Activated CD4-positive, alpha-beta T cell treated with anti-CD3 and anti-CD28 coated beads for 1 hour (primary cell): ENCODE measurements at regions not wholly inside any gene's neighbourhood (a gene's known extent, or its start where the extent isn't known, plus 50 kb on each side); places are given as distances from the start of the nearest gene placed in this dataset.
"Not testable (repeated sequence)": the region's sequence is repeated elsewhere in the genome, so short reads cannot be mapped to it uniquely, and the experiment has no call there.

Experiments
- DNase-seq: peaks from one replicate; pipeline ENCODE4 v3.0.0-alpha.2; 2020

GRCh38 chr6:103870970-103871369 is 988.7 kb downstream of the HACE1 start:
- no peak for DNase-seq

DNA sequence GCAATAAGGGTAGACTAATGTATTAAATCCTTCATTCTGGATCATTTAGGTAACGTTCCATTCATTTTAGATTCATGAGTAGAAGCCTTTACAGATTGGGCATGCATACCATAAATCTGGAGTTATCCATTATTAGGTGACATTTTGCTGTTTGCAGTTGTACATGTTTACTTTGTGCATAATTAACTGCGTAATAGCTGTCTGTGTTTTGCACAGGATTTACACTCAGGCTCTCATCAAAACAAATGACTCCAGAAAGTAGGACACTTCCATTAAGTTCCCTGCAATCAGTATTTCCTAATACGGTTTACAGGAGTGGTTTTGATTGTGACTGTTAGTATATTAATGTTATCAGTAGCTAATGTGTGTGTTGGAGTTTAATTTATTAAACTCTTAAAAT is 997.4 kb downstream of the HACE1 start:
- no peak for DNase-seq

GRCh38 chr6:103858003-103858402 is 1001.7 kb downstream of the HACE1 start:
- no peak for DNase-seq

GRCh38 chr6:103855750-103856149 is 1004.0 kb downstream of the HACE1 start:
- DNase-seq = no peak

DNA sequence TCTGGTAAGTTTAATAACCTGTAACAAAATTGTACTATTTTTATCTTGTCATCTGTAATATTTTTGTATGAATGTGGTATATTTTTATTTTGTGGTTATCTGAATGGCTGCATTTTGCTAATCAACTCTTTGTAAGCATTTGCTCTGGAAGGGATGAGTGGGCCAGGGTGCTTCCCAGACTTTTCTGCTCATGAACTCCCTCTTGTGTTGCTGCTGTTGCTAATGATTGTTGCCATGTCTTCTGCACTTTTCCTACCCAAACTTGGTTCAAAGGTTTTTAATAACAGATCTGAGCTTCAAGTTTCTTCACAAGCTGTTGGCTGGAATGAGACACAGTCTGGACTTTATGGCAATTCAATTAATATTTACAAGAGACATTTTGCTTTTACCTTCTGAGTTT is 1005.7 kb downstream of the HACE1 start:
- no peak for DNase-seq

DNA sequence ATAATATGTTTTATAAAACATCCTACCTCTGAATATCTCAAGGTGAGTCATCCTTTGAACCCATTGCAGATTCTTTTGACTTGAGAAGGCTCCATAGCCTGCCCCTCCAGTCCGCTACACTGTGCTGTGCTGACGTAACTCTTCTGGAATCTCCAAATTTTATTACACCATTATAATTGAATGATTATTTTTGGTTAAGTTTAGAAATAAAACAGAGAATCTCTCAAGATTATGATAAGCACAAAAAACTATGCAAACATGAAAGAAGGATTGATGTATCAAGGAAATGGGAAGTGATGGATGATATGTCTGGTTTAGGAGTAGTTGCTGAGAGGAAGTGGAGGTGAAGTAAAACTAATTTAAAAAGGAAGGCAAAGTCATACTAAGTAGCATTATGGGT is 1021.3 kb downstream of the HACE1 start:
- DNase-seq = no peak

GRCh38 chr6:103826209-103826608 is 1033.5 kb downstream of the HACE1 start:
- DNase-seq = no peak

- DNase-seq = no peak
Measured at GRCh38 chr6:103820148-103820547, 1039.6 kb downstream of the HACE1 start.

DNA sequence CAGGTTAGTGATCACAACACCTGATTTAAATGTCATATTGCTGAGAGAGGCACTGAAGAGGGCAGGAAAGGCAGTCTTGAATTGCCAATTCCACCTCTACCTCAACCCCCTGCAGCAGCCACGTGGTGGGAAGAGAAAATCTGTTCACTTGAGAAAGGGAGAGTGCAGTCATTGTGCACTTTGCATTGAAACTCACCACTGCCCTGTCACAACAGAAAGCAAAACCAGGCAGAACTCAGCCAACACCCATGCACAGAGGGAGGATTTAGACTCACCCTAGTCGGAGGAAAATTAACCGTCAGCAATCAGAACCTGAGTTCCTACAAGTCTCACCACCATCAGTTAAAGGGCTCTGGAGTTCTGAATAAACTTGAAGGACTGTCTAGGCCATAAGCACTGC is 1040.2 kb downstream of the HACE1 start:
- DNase-seq = no peak

GRCh38 chr6:103812970-103813369 is 1046.7 kb downstream of the HACE1 start:
- DNase-seq = no peak

GRCh38 chr6:103801901-103802479 is 1057.7 kb downstream of the HACE1 start:
- DNase-seq = not testable (repeated sequence)

- no peak for DNase-seq
Measured at GRCh38 chr6:103799971-103800670, 1059.6 kb downstream of the HACE1 start.

GRCh38 chr6:103798166-103798565 is 1061.6 kb downstream of the HACE1 start:
- no peak for DNase-seq

DNA sequence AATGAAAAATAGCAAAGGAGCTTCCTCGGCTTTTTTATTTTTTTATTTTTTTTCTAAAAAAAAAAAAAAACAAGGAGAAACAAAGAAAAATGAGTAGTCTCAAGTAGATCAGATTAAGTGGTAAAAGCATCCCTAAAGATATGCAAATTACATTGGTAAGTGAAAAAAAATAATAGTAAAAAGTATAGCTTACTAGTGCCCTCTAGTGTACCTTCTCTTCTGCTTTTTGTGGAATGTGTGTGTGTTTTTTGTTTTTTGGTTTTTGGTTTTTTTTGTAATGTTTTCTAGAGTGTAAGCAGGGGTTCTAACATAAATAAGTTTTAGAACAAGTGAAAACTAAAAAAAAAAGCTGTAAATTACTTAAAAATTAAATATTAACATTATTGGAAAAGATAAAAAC is 1062.0 kb downstream of the HACE1 start:
- no peak for DNase-seq

DNA sequence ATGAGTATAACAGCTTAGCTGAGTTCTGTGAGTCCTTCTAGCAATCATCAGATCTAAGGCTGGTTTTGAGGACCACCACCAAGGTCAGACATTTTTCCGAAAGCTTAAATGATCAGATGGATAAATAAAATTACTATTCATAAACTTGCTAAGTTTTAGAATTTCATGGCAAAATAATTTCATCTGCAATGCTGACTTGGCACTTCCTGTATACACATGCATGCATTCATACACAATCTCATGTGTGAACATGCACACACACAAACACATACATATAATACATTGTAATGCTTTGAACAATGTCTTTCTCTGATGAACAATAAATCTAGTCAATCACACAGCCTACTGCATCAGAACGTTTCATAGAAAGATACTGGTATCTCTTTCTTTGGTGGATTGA is 1068.3 kb downstream of the HACE1 start:
- DNase-seq = no peak

GRCh38 chr6:103784117-103784516 is 1075.6 kb downstream of the HACE1 start:
- no peak for DNase-seq

- no peak for DNase-seq
Measured at GRCh38 chr6:103783329-103783728, 1076.4 kb downstream of the HACE1 start.

GRCh38 chr6:103769431-103769830 is 1090.3 kb downstream of the HACE1 start:
- no peak for DNase-seq

- no peak for DNase-seq
Measured at GRCh38 chr6:103750603-103751002, 1109.1 kb downstream of the HACE1 start.

DNA sequence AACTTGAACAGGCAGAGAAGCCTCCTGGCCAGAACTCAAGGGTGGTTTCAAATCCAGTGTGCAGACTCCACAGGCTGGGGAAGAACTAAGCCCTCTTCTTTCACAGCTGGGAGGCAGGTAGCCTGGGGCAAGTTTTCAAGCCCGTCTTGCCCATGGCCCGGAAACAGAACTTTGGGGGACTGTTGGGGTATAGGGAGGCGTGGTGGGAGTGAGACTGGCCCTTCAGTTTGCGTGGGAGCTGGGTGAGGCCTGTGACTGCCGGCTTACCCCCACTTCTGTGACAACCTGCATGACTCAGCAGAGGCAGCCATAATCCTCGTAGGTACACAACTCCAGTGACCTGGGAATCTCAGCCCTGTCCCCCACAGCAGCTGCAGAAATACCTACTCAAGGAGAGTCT is 1125.7 kb downstream of the HACE1 start:
- no peak for DNase-seq

DNA sequence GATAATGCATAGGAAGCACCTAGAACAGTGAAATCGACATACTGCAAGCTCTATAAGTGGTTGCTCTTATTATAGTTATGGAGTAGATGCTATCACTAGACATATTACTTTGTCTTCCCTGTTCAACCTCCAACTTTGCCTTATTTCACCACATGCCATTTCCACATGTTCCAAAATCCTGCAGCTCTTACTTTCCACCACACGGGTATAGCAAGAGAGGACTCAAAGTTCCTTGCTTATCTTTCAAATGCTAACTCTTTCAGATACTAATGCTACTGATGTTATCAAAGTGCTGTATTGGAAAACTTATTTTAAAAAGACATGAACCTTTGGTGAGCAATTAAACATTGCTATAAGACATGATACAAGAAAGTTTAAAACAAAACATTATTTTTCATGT is 1130.1 kb downstream of the HACE1 start:
- no peak for DNase-seq

DNA sequence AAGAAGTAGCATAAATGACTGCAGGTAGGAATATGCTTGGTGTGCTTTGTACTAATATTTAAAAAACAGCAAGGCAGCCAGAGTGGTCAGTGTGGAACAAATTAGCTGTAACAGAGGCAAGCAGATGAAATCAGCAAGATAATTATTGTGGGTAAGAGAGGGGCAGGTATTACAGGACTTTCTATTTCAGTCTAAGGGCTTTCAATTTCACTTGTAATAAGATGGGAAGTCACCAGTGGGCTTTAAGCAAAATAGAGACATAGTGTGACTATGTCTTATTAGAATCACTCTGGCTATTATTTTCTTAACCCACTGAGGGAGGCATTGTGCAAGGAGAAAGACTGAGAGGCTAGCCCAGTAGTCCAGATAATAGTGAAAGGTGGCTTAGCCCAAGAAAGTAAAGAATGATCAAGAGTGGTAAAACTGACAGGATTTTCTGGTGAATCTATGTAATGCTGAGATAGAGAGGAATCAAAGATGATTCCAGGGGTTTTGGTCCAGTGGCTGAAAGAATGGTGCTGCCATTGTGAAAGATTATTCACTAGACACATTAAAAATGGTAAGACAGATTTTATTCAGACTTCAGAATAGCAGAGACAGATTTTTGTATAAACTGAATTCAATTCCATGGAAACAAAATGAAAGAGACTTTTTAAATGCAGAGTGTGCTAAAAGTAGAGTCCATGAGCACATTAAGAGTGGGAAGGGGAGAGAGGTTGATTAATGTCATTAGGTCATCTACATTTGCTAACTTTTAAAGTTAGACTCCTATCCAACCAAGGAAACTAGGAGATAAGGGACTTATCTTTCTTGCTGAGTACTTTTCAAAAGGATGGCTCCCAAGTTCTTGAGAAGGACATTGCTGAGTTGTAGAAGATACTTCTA is 1136.0 kb downstream of the HACE1 start:
- DNase-seq = no peak

- no peak for DNase-seq
Measured at GRCh38 chr6:103722683-103723082, 1137.0 kb downstream of the HACE1 start.

DNA sequence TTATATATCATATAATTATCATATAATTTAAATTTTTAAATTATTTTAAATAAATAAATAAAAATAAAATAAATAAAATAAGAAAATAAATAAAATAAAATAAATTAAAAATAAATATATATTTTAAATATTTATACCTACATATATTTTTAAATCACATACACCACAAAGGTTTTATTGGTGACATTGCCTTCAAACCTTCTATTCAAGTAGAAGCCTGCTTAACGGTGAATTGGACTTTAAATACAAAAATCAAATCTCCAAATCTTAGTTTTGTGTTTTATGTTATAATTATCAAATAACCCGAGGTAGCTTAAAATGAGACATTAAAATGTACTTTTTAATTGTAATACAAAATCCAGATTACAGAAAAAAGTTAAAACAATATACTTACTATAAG is 1137.8 kb downstream of the HACE1 start:
- no peak for DNase-seq
